DMS79 treated with DMSO at 0.1 percent for 48 hours (cell line): ENCODE measurements at regions not wholly inside any gene's neighbourhood (a gene's known extent, or its start where the extent isn't known, plus 50 kb on each side); places are given as distances from the start of the nearest gene placed in this dataset.

Source experiments
- DNase-seq: peaks from one replicate; lab custom pipeline; 2025; lab: John Stamatoyannopoulos, UW

GRCh38 chr9:96183751-96184150, 118.2 kb downstream of the HSD17B3 start:
- DNase-seq = peak; percentile 15

- no peak for DNase-seq
Observed at GRCh38 chr9:96178153-96178552, 123.8 kb downstream of the HSD17B3 start.

- DNase-seq = no peak
Observed at GRCh38 chr9:96177719-96178028, 124.3 kb downstream of the HSD17B3 start.

GRCh38 chr9:96177005-96177718, 124.8 kb downstream of the HSD17B3 start:
- no peak for DNase-seq

DNA sequence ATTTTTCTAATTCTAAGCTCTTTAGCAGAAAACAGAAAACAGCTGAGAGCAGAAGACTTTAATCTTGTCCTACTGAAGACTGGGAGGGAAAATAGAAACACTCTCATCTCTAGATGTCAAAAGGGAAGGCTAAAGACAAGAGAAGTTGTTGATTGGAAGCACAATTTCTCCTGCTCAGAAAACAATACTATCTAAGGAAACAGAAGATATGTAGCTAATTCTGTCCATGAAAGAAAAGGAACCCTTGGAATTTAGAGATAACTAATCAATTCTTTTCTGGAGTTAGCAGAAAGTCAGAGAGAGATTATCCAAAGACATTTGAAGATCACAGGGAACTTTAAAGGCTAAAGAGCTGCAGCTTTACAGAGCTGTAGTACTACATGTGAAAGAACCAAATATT, 126.2 kb downstream of the HSD17B3 start:
- DNase-seq = no peak

DNA sequence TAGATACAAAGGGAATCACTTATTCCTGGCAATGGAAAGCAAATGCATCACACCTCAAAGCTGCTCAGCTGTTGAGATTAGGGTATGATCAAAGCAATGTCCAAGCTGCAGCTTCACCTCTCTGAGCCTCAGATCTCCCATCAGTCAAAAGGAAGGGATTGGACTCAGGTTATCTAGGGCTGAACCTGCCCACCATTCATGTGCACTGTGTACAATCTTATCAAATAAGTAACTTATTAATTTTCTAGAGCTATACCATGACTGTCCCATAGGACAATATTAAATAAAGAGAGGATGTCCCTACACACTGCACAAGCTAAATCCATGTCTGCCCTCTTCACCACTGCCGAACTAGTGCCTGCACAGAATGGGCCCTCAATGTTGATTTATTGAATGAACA, 127.0 kb downstream of the HSD17B3 start:
- DNase-seq = no peak

GRCh38 chr9:96174371-96174770, 127.6 kb downstream of the HSD17B3 start:
- DNase-seq = no peak

DNA sequence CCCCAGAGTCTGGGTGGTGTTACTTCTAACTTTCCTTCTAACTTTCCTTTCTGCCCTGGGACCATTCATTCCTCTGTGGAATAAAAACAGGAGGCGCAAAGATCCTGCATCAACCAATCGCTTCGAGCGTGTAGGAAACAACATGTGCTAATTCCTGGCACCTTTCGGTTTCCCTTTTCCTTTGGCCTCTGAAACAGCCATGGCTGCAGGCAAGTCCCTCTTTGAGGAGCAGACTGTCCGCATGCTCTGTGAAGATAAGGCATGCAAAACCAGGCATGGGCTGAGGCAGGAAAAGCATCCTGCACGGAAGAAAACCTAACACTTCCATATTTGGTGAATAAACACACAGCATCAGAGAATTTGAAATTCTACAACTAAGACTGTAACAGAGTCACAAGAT, 128.3 kb downstream of the HSD17B3 start:
- DNase-seq = no peak

DNA sequence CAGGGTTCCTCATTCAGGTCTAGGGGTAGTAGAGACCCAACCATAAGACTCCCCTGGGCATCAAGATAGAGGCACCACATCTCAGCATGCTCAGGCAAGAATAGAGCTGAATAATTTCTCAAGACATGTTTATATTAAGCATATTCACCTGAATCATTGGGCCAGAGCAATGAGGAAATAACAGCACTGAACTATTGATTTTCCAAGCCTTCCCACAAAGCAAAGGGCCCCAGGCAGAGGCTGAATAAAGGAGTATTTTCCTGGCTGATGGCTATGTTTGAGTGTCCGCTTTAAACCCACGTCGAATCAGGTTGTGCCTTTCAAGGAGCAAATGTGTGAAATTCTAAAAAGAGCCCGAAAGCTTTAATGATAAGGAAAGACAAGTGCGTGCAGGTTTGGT, 129.2 kb downstream of the HSD17B3 start:
- no peak for DNase-seq

DNA sequence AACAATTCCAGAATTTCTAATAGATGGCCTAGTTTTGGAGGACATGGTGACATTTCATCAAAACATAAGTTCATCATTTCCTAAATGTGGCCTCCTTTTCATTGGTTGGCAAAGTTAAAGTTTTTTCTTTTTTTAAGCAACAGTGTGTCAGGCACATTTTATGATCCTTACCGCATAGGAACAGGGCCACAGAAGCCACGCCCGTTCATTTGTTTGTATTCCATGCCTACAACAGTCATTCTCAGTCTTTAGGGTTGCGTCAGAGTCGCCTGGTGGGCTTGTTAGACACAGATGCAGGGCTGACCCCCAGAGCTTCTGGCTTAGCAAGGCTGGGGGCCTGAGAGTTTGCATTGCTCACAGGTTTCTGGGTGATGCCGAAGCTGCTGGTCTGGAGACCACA, 130.2 kb downstream of the HSD17B3 start:
- DNase-seq = no peak

- DNase-seq = no peak
Observed at GRCh38 chr9:96169901-96170300, 132.1 kb downstream of the HSD17B3 start.

GRCh38 chr9:96169484-96169883, 132.5 kb downstream of the HSD17B3 start:
- no peak for DNase-seq

GRCh38 chr9:96168882-96169281, 133.1 kb downstream of the HSD17B3 start:
- DNase-seq = no peak

- DNase-seq = no peak
Observed at GRCh38 chr9:96167011-96167410, 135.0 kb downstream of the HSD17B3 start.

DNA sequence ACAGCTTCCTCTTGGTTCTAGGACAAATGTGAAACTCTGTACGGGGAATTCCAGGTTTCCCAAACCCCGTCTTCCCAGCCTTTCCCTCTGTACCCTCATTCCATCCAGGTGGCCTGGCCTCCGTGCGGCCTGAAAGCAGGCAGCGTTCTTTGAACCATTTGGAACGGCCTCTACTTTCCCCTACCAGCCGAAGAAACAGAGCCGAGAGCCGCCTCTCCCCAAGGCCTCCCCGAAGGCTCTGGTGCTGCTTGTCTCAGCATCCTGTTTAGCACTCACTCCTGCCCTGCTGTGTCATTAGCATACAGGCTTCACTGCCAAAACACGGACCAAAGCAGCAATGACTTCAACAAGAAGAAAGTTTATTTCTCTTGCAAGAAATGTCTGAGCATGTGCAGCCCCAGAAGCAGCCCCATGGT, 137.7 kb downstream of the HSD17B3 start:
- DNase-seq = no peak

DNA sequence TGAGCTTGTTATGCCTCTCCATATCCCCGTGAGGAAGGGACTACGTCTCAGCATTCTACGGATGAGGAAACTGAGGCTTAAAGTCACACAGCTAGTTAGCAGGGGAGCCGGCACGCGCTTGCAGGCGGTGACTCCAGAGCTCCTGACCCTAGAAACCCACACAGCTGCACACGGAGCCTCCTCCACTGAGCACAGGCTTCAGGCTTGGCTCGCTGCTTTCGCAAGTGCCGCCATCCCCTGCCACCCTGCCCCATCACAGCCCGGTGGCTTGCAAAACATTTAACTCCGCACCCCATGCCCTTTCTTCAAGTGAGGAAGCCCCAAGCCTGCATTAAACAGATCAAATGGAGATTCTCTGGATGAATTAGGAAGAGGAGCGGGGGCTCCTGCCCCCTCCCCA, 138.3 kb downstream of the HSD17B3 start:
- no peak for DNase-seq

- no peak for DNase-seq
Observed at GRCh38 chr9:96163161-96163560, 138.8 kb downstream of the HSD17B3 start.

DNA sequence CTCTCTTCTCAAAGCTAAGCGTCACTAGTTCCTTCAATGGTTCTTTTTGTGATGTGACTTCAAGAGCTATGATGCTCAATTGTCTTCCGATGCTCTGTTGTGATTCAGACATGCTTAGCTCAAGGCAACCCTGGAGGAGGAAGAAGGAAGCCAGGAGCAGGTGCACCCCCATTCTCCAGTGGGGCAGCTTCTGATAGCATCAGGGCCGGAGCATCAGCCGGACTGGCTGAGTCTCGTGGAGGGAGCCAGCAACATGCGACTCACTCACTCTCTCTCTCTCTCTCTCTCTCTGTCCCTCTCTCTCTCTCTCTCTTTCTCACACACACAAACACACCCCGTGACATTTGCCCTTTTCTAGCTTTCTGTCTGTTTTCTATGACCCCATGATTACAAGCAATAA, 140.2 kb downstream of the HSD17B3 start:
- DNase-seq = no peak

GRCh38 chr9:96160866-96161265, 141.1 kb downstream of the HSD17B3 start:
- no peak for DNase-seq

- DNase-seq = no peak
Observed at GRCh38 chr9:96160168-96160567, 141.8 kb downstream of the HSD17B3 start.

GRCh38 chr9:96159596-96159995, 142.4 kb downstream of the HSD17B3 start:
- DNase-seq = no peak

DNA sequence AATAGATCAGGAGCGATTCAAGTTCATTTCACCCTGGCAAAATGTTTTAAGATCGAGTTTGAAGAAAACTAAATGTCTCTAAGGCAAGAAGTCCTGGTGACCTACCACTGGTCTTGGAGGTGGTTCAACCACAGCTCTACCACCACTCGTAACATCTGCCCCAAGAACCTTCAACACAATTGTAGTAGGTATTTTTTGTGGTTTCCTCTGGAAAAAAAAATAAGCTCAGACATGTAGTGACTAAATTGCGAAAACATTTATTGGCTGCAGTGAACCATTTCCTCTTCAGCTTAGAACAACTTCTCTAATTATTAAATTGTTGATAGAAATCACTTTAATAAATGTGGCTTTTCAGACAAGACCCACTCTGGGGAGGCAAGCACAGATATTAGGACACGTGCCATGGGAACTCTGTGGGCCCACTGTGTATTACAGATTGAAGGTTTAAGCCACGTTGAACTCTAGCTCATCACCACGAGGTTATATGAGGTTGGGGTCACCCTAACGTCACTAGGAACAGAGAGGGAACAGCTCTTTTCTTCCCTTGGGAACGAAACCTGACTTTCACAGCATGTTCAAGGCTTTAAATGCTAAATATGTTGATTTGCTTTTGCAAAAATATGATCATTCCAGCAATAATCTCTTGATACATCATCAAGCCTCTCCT, 142.9 kb downstream of the HSD17B3 start:
- no peak for DNase-seq

- no peak for DNase-seq
Observed at GRCh38 chr9:96158147-96158546, 143.8 kb downstream of the HSD17B3 start.

DNA sequence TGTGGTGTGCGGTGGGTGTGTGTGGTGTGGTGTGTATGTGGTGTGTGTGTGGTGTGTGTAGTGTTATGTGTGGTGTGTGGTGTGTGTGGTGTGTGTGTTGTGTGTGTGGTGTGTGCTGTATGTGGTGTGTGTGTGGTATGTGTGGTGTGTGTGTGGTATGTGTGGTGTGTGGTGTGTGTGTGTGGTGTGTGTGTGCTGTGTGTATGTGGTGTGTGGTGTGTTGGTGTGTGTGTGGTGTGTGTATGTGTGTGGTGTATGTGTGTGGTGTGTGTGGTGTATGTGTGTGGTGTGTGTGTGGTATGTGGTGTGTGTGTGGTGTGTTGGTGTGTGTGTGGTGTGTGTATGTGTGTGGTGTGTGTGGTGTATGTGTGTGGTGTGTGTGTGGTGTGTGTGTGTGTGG, 144.3 kb downstream of the HSD17B3 start:
- DNase-seq = no peak
